Left ventricle myocardium inferior (tissue), 1 donor: ENCODE measurements at regions not wholly inside any gene's neighbourhood (a gene's known extent, or its start where the extent isn't known, plus 50 kb on each side); places are given as distances from the start of the nearest gene placed in this dataset.

Experiments
- DNase-seq: peaks from one replicate; pipeline ENCODE4 v3.0.0-alpha.2; 2020
- H3K27ac ChIP-seq: fragments of 200-600 bp; replicated peaks from 2 replicates; pipeline ENCODE4 v1.8.0; 2021
- H3K27me3 ChIP-seq: fragments of 200-600 bp; 2 replicates; pipeline ENCODE4 v1.8.0; 2021; ENCODE audit warnings: low read depth
- H3K36me3 ChIP-seq: fragments of 200-600 bp; 2 replicates; pipeline ENCODE4 v1.8.0; 2021
- H3K4me1 ChIP-seq: fragments of 200-600 bp; 2 replicates; pipeline ENCODE4 v1.8.0; 2021
- H3K4me3 ChIP-seq: fragments of 200-600 bp; 2 replicates; pipeline ENCODE4 v1.8.0; 2021; ENCODE audit warnings: mild to moderate bottlenecking, moderate library complexity
- H3K9me3 ChIP-seq: fragments of 200-600 bp; replicated peaks from 2 replicates; pipeline ENCODE4 v1.8.0; 2021
- intact Hi-C: fragments of 100-400 bp; cut with micrococcal nuclease; formaldehyde crosslinking; loops from one replicate; pipeline ENCODE4 v1.11.0; 2022
- TF ChIP-seq, protein P1 (sequence below): fragments of 200-600 bp; IDR thresholded peaks from 2 replicates; pipeline ENCODE4 v1.8.0; 2021; ENCODE audit warnings: antibody characterized with exemption, mild to moderate bottlenecking, borderline replicate concordance
- donor health status: DM: no; HTN: yes; CAD: no; lungs with severe emphysema.

DNA sequence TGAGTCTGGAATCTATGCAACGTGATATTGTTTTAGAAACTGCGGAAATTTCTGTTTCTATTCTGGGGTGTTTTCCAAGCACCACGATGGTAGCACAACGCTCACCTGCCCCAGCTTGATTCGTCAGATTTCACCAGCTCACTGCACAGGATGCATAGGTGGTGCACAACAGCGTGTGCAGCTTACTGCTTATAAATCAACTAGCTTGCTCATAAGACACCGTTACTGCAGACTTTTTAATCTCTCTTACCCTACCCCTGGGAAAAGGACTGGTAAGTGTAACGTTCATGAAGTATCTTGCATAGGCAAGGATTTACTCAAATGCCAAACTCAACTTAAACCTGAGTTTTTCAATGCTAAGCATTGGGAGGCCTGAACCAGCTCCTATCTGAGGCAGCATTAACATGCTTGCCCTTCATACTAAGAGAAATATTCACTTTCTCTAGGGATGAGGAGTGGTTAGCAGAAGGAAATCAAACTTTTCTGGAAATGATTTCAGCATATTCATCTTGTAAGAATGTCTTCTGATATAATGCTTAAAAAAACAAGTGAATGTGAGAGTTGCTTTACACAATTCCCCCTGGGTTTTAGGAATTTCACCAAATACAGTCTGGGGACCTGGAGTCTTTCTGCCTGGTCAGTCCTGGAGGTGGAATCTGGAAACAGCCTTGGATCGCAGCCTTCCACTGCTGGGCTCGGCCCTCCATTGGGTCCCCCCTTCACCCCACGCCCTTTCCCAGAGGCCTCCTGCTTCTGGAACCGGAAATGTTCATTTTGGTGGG is 100.6 kb downstream of the DACT2 start:
- no peaks in the 10 kb centered on the region for H3K36me3 ChIP-seq
- peaks cover 11% of the 10 kb centered on the region for H3K4me1 ChIP-seq
- H3K9me3 ChIP-seq = no peaks in the 10 kb centered on the region
- DNase-seq = peak; percentile 64
- H3K4me3 ChIP-seq = no peak overlapping the region
- TF ChIP-seq, protein P1, sequence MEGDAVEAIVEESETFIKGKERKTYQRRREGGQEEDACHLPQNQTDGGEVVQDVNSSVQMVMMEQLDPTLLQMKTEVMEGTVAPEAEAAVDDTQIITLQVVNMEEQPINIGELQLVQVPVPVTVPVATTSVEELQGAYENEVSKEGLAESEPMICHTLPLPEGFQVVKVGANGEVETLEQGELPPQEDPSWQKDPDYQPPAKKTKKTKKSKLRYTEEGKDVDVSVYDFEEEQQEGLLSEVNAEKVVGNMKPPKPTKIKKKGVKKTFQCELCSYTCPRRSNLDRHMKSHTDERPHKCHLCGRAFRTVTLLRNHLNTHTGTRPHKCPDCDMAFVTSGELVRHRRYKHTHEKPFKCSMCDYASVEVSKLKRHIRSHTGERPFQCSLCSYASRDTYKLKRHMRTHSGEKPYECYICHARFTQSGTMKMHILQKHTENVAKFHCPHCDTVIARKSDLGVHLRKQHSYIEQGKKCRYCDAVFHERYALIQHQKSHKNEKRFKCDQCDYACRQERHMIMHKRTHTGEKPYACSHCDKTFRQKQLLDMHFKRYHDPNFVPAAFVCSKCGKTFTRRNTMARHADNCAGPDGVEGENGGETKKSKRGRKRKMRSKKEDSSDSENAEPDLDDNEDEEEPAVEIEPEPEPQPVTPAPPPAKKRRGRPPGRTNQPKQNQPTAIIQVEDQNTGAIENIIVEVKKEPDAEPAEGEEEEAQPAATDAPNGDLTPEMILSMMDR = no peak
- H3K27me3 ChIP-seq = peaks cover 87% of the 10 kb centered on the region
- H3K27ac ChIP-seq = peak overlapping the region; percentile 73
- intact Hi-C loops = no loop called here

DNA sequence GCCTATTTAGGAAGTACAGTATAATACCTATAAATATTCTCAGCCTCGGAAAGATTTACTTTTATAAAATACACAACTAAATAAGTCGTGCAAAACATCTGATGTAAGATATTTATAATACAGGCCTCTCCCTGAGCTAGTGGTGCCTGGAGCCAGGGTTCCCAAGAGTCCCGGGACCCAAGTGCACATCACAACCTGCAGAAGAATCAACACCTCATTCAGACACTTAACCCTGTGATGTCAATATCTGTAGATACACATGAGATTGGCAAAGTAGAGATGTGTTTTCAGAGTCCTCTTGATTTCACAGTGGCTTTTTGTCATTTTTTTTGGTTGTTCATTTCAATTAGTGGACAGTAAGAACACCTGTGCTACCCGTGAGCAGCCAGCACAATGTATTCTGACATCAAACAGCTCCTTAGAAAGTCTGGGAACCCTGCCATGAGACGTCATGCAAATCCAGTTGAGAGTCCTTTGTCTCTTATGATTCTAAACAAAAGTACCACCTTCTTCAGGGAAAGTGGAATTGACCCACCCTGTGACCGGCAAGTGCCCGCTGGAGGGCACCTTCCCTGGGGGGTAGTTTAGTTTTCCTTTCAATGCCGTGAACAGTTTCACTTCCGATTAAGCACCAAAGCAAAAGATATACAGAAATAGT is 101.6 kb downstream of the DACT2 start:
- TF ChIP-seq, protein P1 = no peak
- Histone ChIP-seq H3K4me3 (no peak overlapping the region), H3K27ac (peak overlapping the region; percentile 50), H3K36me3 (no peaks in the 10 kb centered on the region), H3K27me3 (peaks cover 77% of the 10 kb centered on the region), H3K9me3 (no peaks in the 10 kb centered on the region), H3K4me1 (peaks cover 11% of the 10 kb centered on the region)
- no peak for DNase-seq
- intact Hi-C loops = no loop called here

DNA sequence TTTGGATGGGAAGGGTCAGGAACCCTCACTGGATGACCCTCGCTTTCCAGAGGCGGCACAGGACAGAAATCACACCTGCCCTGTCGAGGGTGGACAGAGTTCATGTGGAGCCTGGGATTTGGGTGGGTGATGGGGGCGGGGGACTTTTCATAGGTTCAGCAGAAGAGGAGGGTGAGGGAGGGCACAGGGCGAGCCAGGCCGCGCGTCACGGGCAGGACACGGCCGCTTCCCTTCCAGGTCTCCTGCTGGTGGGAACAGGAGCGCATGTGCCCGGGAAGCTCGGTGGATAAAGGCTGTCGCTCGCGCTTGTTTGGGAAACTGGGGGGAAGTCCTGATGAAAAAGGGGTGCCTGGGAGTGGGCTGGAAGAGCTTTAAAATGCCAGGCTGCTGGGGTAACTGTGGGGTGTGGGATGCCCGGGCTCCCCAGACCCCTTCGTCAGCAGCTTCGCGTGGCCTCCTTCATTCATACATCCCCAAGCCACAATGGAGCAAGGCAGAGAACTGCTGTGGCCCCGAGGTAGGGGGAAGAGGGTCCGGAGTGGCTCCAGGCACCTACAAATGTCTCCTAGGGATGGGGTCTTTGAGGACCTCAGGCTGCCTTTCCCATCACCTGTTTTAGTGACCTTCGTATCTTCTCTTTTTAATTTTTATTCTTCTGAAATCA is 102.2 kb downstream of the DACT2 start:
- peaks cover 11% of the 10 kb centered on the region for H3K4me1 ChIP-seq
- TF ChIP-seq, protein P1 = no peak
- intact Hi-C loops = no loop called here
- H3K27me3 ChIP-seq = peaks cover 71% of the 10 kb centered on the region
- H3K9me3 ChIP-seq = no peaks in the 10 kb centered on the region
- no peaks in the 10 kb centered on the region for H3K36me3 ChIP-seq
- no peak overlapping the region for H3K4me3 ChIP-seq
- DNase-seq = no peak
- no peak overlapping the region for H3K27ac ChIP-seq

DNA sequence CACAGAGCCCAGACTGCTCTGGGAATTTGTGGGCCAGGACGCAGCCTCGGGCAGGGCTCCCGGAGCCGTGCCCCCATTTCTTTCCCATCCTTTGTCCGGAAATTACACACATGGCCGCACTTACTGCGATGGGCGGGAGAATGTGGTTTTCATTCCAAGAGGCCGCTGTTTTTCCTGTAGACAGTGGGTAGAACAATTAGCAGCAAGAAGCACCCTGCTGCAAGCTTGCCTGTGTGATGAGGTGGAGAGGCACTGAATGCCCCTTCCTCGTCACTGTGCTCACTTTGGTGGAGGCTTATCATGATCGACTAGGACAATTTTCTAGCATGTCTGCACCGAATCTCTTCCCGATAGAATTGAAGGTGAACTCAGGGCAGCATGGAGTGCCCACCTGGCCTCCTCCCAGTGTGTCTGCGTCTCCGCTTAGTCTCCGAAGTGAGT is 102.8 kb downstream of the DACT2 start:
- H3K27me3 ChIP-seq = peaks cover 65% of the 10 kb centered on the region
- TF ChIP-seq, protein P1 = no peak
- intact Hi-C loops = no loop called here
- H3K4me1 ChIP-seq = peaks cover 11% of the 10 kb centered on the region
- H3K4me3 ChIP-seq = no peak overlapping the region
- H3K27ac ChIP-seq = no peak overlapping the region
- H3K36me3 ChIP-seq = no peaks in the 10 kb centered on the region
- no peak for DNase-seq
- H3K9me3 ChIP-seq = no peaks in the 10 kb centered on the region

DNA sequence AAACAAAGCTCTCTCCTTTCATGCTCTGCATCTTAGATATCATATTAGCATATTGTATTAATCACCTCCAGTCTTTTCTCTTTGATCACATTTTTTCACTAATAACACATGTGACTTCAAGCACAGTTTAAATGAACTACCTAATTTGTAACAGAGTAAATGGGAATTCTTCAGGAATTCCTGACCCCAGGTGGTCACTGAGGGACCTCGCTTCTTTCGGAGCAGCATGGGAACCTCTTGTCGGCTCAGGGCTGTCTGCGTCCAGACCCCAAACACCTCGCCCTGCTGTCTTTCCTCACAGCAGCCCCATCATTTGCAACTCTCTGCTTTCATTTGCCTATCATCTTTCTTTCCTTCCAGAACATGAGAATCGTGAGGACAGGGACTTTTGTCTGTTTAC is 103.5 kb downstream of the DACT2 start:
- Histone ChIP-seq H3K27ac (no peak overlapping the region), H3K9me3 (no peaks in the 10 kb centered on the region), H3K4me1 (peaks cover 11% of the 10 kb centered on the region), H3K27me3 (peaks cover 60% of the 10 kb centered on the region), H3K4me3 (no peak overlapping the region), H3K36me3 (no peaks in the 10 kb centered on the region)
- no peak for DNase-seq
- TF ChIP-seq, protein P1 = no peak
- intact Hi-C loops = no loop called here
